WTC11 (cell line): ENCODE measurements at regions not wholly inside any gene's neighbourhood (a gene's known extent, or its start where the extent isn't known, plus 50 kb on each side); places are given as distances from the start of the nearest gene placed in this dataset.

ENCODE experiments used
- ATAC-seq: fragments of 200-7000 bp; cut with Tn5 transposase; 2 replicates; pipeline ENCODE4 v1.10.0; 2021; ENCODE audit warnings: mild to moderate bottlenecking, moderate library complexity
- CTCF ChIA-PET: fragments of 300-600 bp; sonication (Branson Sonifier 250); formaldehyde crosslinking; loops from one replicate; lab custom pipeline; 2021; ENCODE audit warnings: antibody characterized with exemption; lab: Charles Lee
- POLR2A ChIA-PET: fragments of 350-600 bp; sonication (Branson Sonifier 250); formaldehyde crosslinking; loops from one replicate; lab custom pipeline; 2021; ENCODE audit warnings: antibody characterized with exemption; lab: Charles Lee
- DNase-seq: peaks from one replicate; pipeline ENCODE4 v3.0.0; 2021; ENCODE audit warnings: low spot score
- H3K27ac Mint-ChIP-seq: 2 replicates; pipeline ENCODE4 v1.8.0; 2021; ENCODE audit warnings: mixed read lengths
- H3K27me3 Mint-ChIP-seq: 2 replicates; pipeline ENCODE4 v1.8.0; 2021; ENCODE audit warnings: low read depth, mild to moderate bottlenecking, moderate library complexity, mixed read lengths
- H3K36me3 Mint-ChIP-seq: 2 replicates; pipeline ENCODE4 v1.8.0; 2021; ENCODE audit warnings: mixed read lengths
- H3K4me1 Mint-ChIP-seq: 2 replicates; pipeline ENCODE4 v1.8.0; 2022; ENCODE audit warnings: mixed read lengths
- H3K4me3 Mint-ChIP-seq: 2 replicates; pipeline ENCODE4 v1.8.0; 2021; ENCODE audit warnings: mild to moderate bottlenecking, moderate library complexity, mixed read lengths
- H3K9me3 Mint-ChIP-seq: 2 replicates; pipeline ENCODE4 v1.8.0; 2021; ENCODE audit warnings: mixed read lengths
- CREB1 ChIP-seq: sonication (generic); formaldehyde crosslinking; IDR thresholded peaks from 2 replicates; pipeline ENCODE4 v1.8.0; 2023; ENCODE audit warnings: mild to moderate bottlenecking, missing genetic modification reagents
- E2F1 ChIP-seq: sonication (generic); formaldehyde crosslinking; IDR thresholded peaks from 2 replicates; pipeline ENCODE4 v1.8.0; 2022; ENCODE audit warnings: mild to moderate bottlenecking, missing genetic modification reagents
- ELF4 ChIP-seq: sonication (generic); formaldehyde crosslinking; IDR thresholded peaks from 2 replicates; pipeline ENCODE4 v1.8.1; 2022; ENCODE audit warnings: low read depth, mild to moderate bottlenecking, moderate library complexity, missing genetic modification reagents
- GRHL2 ChIP-seq: fragments of 250-450 bp; sonication (Bioruptor Pico); IDR thresholded peaks from 2 replicates; pipeline ENCODE4 v1.8.0; 2022; ENCODE audit warnings: mild to moderate bottlenecking, moderate library complexity; ENCODE audit not compliant: insufficient replicate concordance, severe bottlenecking
- IRF2 ChIP-seq: sonication (generic); formaldehyde crosslinking; IDR thresholded peaks from 2 replicates; pipeline ENCODE4 v1.8.0; 2022; ENCODE audit warnings: low read depth, missing genetic modification reagents, borderline replicate concordance
- JUN ChIP-seq: sonication (generic); formaldehyde crosslinking; IDR thresholded peaks from 2 replicates; pipeline ENCODE4 v1.8.0; 2023; ENCODE audit warnings: mild to moderate bottlenecking, missing genetic modification reagents
- MLX ChIP-seq: sonication (generic); formaldehyde crosslinking; IDR thresholded peaks from 2 replicates; pipeline ENCODE4 v1.8.1; 2023; ENCODE audit warnings: mild to moderate bottlenecking, missing genetic modification reagents, moderate library complexity
- NFE2L1 ChIP-seq: sonication (generic); formaldehyde crosslinking; IDR thresholded peaks from 2 replicates; pipeline ENCODE4 v1.8.1; 2023; ENCODE audit warnings: missing genetic modification reagents
- NFYB ChIP-seq: sonication (generic); formaldehyde crosslinking; conservative IDR thresholded peaks from 2 replicates; pipeline ENCODE4 v1.8.0; 2022; ENCODE audit warnings: low read depth, missing genetic modification reagents
- NR2C2 ChIP-seq: sonication (generic); formaldehyde crosslinking; IDR thresholded peaks from 2 replicates; pipeline ENCODE4 v1.8.0; 2022; ENCODE audit warnings: mild to moderate bottlenecking, missing genetic modification reagents
- OVOL2 ChIP-seq: fragments of 250-450 bp; sonication (Bioruptor Pico); IDR thresholded peaks from 2 replicates; pipeline ENCODE4 v1.9.0; 2021; ENCODE audit warnings: mild to moderate bottlenecking, borderline replicate concordance
- SMAD3 ChIP-seq: sonication (generic); formaldehyde crosslinking; IDR thresholded peaks from 2 replicates; pipeline ENCODE4 v1.8.0; 2022; ENCODE audit warnings: missing genetic modification reagents, mild to moderate bottlenecking, borderline replicate concordance
- SMAD4 ChIP-seq: sonication (generic); formaldehyde crosslinking; IDR thresholded peaks from 2 replicates; pipeline ENCODE4 v1.8.0; 2022; ENCODE audit warnings: mild to moderate bottlenecking, missing genetic modification reagents
- ZBTB21 ChIP-seq: sonication (generic); formaldehyde crosslinking; IDR thresholded peaks from 2 replicates; pipeline ENCODE4 v1.8.1; 2023; ENCODE audit warnings: mild to moderate bottlenecking, missing genetic modification reagents, borderline replicate concordance
- ZBTB43 ChIP-seq: sonication (generic); formaldehyde crosslinking; IDR thresholded peaks from 2 replicates; pipeline ENCODE4 v1.8.1; 2023; ENCODE audit warnings: mild to moderate bottlenecking, missing genetic modification reagents
- ZNF219 ChIP-seq: sonication (generic); formaldehyde crosslinking; IDR thresholded peaks from 2 replicates; pipeline ENCODE4 v1.8.0; 2023; ENCODE audit warnings: missing genetic modification reagents, mild to moderate bottlenecking, borderline replicate concordance
- ZNF416 ChIP-seq: fragments of 250-450 bp; sonication (Bioruptor Pico); IDR thresholded peaks from 2 replicates; pipeline ENCODE4 v1.9.0; 2021; ENCODE audit warnings: mild to moderate bottlenecking, inconsistent platforms
- ZNF423 ChIP-seq: fragments of 250-450 bp; sonication (Bioruptor Pico); IDR thresholded peaks from 2 replicates; pipeline ENCODE4 v2.1.2; 2022; ENCODE audit warnings: mild to moderate bottlenecking, moderate library complexity
- ZNF425 ChIP-seq: fragments of 250-450 bp; sonication (Bioruptor Pico); conservative IDR thresholded peaks from 2 replicates; pipeline ENCODE4 v1.9.0; 2021; ENCODE audit warnings: mild to moderate bottlenecking
- ZNF532 ChIP-seq: fragments of 250-450 bp; sonication (Bioruptor Pico); IDR thresholded peaks from 2 replicates; pipeline ENCODE4 v1.9.0; 2021; ENCODE audit warnings: mild to moderate bottlenecking, borderline replicate concordance

- Mint-ChIP-seq H3K4me3 (no peak overlapping the region), H3K36me3 (no peaks in the 10 kb centered on the region), H3K27ac (no peak overlapping the region)
- no peak for DNase-seq
- POLR2A ChIA-PET = no interaction called here
- TF ChIP-seq ZBTB43 (CRISPR knock-in tag) = no peak
- no peak for TF ChIP-seq CREB1 (CRISPR knock-in tag)
- TF ChIP-seq E2F1 (CRISPR knock-in tag) = no peak
- no peak for TF ChIP-seq JUN (CRISPR knock-in tag)
- TF ChIP-seq NR2C2 = no peak
- TF ChIP-seq ELF4 = no peak
- TF ChIP-seq OVOL2 (CRISPR knock-in tag) = no peak
- TF ChIP-seq ZNF416 = no peak
- no peak for TF ChIP-seq ZNF532 (CRISPR knock-in tag)
- TF ChIP-seq SMAD3 (CRISPR knock-in tag) = no peak
- no peak for TF ChIP-seq IRF2 (CRISPR knock-in tag)
- TF ChIP-seq NFE2L1 (CRISPR knock-in tag) = no peak
- TF ChIP-seq ZNF219 = no peak
- no peak for TF ChIP-seq ZNF425 (CRISPR knock-in tag)
- no peak for TF ChIP-seq GRHL2
- TF ChIP-seq ZNF423 (CRISPR knock-in tag) = no peak
- no peak for TF ChIP-seq MLX (CRISPR knock-in tag)
- no peak for TF ChIP-seq ZBTB21 (CRISPR knock-in tag)
- no peak for TF ChIP-seq NFYB (CRISPR knock-in tag)
- no peak for TF ChIP-seq SMAD4
- TF ChIP-seq, all 79 proteins: peak for 0
- CTCF ChIA-PET = no interaction called here
- Mint-ChIP-seq H3K9me3 (no peaks in the 10 kb centered on the region), H3K4me1 (peaks cover 39% of the 10 kb centered on the region), H3K27me3 (no peaks in the 10 kb centered on the region)
- ATAC-seq = no peak
Observed at GRCh38 chr1:29937356-29937755, 701.0 kb downstream of the PTPRU start.
